ENCODE measurements at regions not wholly inside any gene's neighbourhood (a gene's known extent, or its start where the extent isn't known, plus 50 kb on each side); places are given as distances from the start of the nearest gene placed in this dataset.
"Not testable (repeated sequence)": the region's sequence is repeated elsewhere in the genome, so short reads cannot be mapped to it uniquely, and the experiment has no call there.

DNA sequence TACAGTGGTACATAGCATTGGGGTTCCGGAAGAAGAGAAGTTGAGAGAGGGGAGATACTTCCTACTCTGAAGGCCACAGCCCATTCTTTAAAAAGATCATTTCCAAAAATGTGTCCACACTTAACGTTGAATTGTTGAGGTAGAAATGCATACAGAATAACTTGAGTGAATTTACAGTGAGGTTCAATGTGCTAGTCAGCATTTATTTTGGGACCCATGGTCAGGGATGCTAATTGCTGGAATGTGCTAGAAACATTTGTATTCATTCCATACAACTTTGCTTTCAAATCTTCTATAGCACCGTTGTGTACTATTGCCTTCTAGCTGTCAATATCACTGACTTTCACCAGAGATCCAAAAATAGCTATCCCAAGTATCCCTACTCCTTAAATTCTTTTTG, 325.9 kb downstream of the SATB2 start:
- no peak for DNase-seq (ENCODE audit: low read depth in 2 of 2)

DNA sequence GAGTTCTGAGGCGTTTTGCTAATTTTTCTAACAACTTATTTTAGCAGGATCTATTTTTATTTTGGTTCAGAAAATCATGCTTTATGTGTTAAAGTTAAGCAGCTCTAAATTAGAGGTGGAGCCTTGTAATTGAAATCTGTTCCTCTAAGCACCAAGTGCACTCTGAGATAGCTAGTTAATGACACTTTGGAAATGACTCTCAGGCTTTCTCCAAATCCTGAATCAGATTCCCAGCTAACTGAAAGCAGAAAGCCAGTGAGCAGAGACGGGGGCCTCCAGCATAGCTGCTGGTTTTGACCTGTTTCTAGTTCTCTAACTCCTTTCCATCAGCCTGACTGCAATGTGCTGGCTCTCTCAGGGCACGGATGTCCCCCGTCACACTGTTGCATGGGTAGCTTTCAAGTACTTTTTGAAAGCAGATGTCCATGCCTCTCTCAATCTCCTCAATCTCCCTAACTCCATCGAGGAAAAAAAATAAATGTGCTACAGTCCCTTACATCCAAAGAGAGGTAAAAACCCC, 326.5 kb downstream of the SATB2 start:
- no peak for DNase-seq (ENCODE audit: low read depth in 2 of 2)

DNA sequence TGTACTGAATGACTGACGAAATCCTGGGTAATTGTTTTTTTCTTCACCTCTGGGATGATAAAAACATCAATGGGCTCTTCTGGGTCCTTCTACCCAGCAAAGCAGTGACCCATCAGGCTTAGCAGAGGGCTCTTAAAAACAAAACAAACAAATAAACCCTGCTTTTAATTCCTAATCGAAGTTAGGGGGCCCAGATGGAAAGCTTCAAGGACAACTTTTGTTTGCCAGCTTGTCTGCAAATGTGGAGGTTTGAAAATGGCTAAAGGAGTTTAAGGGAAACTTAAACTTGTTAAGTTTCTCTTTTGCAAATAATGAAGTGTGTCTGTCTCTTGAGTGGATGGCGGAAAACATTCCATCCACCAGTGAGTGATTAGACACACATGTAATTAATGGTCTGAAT, 327.2 kb downstream of the SATB2 start:
- DNase-seq (ENCODE audit: low read depth in 2 of 2), result no peak

DNA sequence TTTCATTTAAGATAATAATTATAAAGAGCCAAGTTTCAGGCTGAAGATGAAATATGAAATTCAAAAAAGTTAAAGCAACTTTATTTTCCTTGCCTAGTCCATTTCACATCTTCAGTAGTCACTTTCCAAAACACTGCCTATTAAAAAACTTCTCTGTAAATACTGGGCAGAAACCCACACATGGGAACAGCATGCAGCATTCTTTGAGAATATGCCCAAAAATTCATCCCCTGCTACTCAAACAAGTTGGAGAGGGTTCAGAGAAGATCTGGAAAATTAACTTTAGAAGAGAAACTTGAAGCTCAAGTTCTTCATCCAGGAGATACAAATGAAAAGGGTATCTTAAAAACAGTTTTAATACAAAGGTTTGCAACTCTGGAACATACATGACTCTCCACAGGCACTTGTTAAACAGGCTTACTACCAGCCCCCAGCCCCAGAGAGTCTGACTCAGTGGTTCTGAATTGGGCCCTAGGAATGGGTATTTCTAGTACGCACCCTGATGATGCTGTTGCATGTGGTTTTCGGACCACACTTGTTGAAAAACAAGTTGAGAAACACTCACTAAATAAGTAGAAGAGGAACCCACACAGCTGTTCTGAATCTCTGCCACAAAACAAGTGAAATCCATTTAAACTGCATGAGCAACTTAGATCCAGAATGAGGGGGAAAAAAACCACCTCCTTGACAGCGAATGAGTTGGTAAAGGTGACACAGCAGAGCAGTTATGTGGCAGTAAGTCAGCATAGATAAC, 329.1 kb downstream of the SATB2 start:
- no peak for DNase-seq (ENCODE audit: low read depth in 2 of 2)

DNA sequence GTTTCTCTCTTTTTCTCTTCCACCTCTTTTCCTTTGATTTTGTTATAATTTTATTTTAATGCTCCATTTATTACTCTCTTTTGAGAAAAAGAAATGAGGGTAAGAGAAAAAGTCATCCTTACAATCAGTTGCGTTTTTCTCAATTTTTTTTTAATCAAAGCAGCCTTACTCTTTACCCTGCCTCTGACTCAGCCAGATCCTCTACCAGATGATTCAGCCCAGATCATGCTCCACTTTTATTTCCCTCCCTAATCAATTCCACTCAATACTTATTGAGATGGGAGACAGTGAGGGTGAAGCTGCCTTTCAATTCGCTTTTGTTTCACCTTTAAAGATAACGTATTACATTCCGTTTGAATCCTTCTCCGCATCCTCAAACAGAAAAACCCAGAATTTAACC, 337.9 kb downstream of the SATB2 start:
- DNase-seq (ENCODE audit: low read depth in 2 of 2), result no peak

DNA sequence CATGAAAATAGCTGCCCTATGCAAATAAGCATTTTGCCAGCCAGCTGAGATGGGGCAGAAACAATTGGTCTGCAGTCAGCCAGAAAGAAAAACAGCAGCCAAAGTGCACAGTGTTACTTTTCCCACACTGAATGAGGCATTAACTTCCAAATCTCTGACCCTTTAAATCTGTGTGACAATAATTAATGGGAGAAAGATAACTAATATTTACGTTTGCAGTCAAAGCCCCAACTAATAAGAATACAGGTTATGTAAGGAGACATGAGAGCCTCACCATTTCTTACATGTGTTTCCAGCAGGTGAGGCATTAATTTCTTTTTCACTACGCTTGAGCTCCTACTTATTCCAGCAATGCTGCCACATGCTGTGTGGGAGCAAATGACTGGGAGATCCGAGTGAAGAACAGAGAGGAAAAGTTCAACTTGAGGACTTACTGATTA, 339.0 kb downstream of the SATB2 start:
- DNase-seq (ENCODE audit: low read depth in 2 of 2), result no peak

DNA sequence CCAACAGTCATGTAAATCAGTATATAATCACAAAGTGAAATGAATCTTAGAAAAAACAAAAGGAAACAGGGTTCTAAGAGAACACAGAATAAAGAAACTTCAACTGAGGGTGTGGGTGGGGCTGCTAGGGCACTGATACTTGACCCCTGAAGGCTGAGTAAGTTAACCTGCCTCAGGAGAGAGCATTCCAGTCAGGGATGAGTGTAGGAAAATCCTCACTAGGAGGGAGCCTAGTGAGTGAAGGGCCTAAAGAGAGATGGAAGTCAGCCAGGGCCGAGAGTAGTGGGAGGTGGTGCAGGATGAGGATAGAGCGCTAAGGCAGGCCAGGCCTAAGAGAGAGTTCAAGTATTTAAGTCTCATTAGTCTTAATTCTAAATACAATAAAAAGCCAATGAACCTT, 342.6 kb downstream of the SATB2 start:
- no peak for DNase-seq (ENCODE audit: low read depth in 2 of 2)

DNA sequence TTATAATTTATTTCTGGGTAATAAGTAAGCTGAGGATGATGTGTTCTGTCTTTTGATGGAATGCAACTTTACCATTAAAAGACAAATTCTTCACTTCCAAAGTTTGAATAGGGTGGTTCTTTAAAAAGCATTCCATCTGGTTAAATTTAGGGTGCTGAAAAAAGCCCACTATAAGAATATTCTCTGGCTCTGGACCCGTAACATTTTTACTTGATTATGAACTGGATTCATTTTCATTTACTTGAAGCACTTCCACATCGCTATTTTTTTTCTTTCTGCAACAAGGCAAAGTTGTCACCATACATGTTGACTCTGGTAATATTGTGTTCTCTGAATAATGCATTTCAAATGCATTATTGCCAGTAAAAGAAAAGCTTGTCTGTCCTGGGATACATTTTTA, 344.6 kb downstream of the SATB2 start:
- DNase-seq (ENCODE audit: low read depth in 2 of 2), result no peak

DNA sequence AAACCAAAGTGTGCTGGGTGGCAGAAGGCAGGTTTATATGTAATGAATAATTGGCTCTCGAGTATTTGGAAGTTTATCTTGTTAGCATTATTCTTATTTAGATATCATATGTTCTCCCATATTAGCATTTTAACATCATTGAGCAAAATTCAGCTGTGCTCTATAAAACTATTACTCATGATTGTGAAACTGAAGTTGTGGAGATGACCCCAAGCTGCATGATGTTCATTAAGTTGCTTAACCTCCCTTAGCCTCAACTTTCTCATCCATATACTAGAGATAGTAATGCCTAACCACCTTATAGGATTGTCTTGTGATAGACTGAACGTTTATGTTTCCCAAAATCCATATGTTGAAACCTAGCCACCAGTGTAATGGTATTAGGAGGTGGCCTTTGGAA, 346.3 kb downstream of the SATB2 start:
- DNase-seq (ENCODE audit: low read depth in 2 of 2), result no peak

DNA sequence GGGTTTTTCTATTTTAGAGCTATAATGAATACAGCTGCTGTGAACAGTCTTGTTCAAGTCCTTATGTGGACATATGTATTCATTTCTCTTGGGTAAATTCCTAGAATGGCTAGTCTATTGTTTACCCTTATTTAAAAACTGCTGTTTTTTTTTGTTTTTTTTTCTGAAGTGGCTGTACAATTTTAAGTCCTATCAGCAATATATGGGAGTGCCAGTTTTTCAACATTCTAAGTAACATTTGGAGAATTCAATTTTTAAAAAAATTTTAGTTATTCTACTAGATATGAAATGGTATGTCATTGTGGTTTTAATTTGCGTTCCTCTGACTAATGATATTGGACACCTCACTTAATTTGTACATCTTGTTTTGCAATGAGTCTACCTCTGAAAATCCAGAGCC, 349.7 kb downstream of the SATB2 start:
- DNase-seq (ENCODE audit: low read depth in 2 of 2), result no peak

DNA sequence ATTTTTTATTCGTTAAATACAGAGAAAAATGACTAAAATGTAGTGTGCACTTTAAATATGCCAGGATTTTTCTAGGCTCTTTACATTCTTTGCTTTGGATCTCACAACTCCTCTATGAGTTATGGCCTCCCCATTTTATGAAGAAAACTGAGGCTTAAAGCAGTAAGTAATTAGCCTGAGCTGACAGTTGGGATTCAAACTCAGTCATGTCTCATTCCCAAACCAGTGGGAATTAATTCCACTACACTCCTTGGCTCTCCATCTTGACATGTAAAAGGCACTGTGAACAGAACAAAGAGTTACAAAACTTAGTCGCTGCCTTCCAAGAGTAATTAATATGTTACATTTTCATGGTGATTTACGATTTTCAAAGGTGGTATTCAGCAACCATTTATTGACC, 351.9 kb downstream of the SATB2 start:
- no peak for DNase-seq (ENCODE audit: low read depth in 2 of 2)

DNA sequence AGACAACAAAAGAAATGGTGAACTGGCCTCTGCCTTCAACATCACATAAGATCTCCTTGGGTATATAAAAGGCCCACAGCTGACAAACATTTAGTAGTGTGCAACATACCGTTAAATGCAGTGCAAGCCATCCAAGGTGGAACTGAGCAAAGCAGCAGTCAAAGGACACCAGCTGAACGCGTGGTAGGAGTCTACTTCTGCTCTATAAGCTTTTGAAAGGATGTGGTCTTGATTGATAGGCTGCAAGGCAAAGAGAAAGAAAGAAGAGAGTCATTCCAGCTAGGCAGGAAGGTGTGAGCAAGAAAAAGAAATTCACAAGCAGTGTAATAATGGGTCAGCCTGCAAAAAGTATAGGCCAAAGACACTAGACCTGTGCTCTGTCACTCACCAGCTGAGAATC, 356.3 kb downstream of the SATB2 start:
- no peak for DNase-seq (ENCODE audit: low read depth in 2 of 2)

DNA sequence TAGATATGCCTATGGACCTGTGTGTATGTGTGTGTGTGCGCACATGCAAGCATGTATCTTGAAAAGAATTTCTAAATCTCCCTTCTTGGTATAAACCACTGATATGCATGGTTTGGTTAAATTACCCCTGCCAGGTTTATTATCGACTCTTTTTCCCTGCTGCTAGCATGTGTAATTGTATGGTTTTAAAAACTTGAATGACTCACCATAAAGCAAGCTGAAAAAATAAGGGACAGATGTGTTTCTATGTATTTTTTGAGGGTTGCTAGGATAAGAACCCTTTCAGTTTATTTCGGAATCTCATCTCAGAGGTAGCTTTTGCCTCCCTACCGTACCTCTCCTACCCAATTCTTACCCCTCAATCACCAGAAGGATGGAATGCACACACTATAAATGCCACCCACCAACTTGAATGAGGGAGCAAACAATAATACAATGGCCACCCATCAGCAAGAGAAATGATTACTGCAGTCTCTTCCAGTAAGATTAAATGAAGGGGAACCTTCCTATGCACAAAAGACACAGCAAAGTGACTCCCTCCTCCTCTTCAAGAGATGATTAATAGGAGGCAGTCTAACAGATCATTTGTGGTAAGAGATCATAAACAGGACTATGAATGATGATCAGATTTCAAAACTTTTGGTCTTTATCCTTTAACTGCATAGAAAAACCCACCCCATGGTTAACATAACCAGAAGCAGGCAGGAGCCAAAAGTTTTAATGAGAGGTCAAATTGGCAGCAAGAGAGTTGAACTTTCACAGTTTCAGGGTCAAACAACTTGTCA, 357.2 kb downstream of the SATB2 start:
- no peak for DNase-seq (ENCODE audit: low read depth in 2 of 2)

DNA sequence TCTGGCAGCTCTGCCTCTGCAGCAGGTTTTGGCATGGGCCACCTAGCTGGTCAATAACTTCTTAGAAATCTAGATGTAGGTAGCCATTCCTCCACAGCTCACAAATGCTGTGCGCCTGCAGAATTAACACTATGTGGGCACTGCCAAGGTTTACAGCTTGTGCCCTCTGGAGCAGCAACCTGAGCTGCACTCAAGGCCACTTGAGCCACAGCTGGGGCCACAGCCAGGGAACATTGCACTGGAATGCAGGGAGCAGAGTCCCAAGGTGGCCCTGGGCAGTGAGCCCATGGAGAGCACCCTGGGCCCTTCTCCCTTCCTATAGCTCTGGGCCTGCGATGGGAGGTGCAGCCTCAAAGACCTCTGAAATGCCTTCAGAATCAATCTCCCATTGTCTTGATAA, 365.3 kb downstream of the SATB2 start:
- DNase-seq (ENCODE audit: low read depth in 2 of 2), result no peak

DNA sequence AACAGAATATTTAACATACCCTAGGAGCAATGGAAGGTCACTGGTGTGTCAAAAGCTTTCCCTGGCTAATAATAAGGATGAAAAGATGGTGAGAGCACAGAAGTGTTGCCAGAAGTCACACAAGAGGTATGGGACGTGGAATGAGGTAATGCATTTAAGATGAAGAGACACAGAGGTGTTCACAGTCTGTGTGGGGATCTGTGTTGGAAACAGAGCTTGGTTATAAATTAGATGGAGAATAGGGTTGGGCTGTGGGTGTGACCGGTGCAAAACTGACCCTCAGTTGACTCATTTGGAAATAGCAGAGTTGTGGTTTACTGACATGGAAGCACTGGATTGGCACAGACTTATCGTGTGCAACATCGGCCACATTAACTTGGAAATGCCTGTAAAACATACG, 372.5 kb downstream of the SATB2 start:
- no peak for DNase-seq (ENCODE audit: low read depth in 2 of 2)

DNA sequence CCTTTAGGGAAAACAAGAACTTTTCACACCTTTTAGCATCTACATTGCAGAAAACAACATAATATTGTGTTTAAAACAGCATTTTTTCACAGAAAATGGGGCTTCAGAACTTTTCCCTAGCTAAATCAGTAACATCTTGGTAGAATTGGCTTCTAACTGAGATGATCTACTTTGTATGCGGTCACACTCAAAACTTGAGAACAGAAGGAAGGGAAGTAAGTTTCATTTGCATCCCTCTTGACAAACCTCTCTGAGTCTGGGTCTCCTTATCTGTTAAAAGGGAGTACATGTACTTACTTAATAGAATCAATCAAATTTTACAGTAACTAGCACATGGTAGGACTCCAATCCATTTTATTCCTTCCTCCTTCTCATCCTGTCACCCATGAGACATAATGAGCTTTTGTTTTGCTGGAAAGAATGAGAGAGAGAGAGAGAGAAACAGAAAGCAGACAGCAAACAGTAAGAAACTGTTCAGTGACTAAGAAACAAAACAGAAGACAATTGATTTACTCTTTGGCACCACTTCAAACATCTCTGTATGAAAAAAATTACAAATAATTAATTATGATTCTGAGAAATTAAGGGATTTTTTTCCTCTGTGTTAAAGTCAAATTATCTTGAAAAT, 387.3 kb downstream of the SATB2 start:
- no peak for DNase-seq (ENCODE audit: low read depth in 2 of 2)

DNA sequence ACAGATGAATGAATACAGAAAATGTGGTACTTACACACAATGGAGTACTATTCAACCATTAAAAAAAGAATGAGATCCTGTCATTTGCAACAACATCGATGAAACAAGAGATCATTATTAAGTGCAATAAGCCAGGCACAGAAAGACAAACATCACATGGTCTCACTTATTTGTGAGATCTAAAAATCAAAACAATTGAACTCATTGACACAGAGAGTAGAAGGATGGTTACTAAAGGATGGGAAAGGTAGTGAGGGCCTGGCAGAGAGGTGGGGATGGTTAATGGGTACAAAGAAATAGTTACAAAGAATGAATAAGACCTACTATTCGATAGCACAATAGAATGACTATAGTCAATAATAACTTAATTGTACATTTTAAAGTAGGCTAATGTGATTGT, 393.5 kb downstream of the SATB2 start:
- no peak for DNase-seq (ENCODE audit: low read depth in 2 of 2)

DNA sequence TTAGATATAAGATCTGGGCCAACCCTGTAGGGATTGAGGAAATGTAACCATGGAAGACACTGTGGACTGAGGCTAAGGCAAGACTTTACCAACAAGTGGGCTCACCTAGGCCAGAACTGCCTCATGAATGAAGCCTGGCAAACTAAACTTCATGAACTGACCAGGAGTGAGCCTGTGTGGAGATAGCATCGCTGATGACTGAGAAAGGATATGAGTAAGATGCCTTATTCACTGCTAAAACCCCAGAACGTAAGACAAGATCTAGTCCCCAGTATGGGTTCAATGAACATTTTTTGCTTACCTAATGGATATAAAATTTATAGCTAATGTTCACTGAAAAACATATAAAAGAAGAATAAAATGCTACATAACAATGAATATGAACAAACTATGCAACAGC, 399.8 kb downstream of the SATB2 start:
- no peak for DNase-seq (ENCODE audit: low read depth in 2 of 2)

DNA sequence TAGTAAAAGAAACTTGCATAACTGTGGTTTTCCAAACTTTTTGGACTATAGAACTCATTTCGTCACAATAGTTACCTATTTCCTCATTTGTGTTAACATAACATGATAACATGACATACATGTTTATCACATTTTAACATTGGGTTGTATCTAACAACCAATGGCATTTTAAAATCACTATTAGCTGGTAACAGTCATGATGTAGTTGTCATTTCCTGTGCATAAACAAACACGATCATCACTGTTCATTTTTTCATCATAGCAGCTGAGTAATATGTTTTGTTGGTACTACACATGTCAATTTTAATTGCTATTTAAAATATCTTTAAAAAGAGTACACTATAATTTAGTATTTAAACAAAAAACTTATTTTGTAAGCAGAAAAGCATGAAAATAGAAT, 402.4 kb downstream of the SATB2 start:
- no peak for DNase-seq (ENCODE audit: low read depth in 2 of 2)

DNA sequence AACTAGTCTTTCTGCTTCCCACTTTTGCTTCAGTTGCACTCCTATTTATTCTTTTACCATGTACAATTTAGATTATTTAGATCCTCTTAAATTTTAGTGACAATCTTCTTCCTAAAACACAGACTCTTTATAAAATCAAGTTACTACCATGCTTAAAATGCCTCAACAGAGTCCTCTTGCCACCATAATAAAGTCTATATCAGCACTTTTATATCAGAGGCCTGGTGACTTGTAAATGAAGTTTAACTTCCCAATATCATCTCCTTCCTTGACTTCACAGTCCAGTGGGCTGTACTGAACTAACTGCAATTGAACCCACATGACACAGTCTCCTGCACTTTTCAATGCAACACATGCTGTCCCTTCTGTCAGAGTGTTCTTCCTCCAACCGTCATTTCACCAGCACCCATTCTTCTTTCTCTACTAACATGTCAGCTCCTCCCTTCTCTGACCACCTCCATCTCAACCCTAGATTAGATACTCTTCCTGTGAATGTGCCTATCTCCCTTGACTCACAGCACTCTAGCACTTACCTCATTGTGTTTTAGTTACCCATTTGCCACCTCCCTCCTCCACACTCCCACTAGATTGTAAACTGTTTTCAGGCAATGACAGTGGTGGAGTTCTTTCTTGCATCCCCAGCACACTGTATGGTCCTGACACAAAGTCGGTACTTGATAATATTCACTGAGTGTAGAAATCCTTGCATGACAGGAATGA, 414.9 kb downstream of the SATB2 start:
- no peak for DNase-seq (ENCODE audit: low read depth in 2 of 2)

DNA sequence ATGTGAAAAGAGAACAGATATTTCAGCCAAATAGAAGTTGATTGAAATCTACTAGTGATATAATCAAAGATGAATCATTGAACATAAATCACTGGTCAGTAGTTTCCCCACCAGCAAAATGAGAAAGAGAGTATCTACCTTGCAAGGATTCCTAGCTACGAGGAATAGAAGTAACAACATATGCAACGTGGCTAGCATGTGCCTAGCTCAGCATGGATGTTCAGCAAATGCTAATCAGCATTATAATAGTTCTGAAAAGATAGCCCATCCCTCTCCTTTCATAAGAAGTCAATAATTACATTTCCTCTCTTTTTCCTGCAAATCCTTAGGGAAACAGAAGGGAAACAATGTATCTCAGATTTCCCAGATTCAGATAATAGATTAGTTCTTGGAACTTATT, 417.2 kb downstream of the SATB2 start:
- no peak for DNase-seq (ENCODE audit: low read depth in 2 of 2)

DNA sequence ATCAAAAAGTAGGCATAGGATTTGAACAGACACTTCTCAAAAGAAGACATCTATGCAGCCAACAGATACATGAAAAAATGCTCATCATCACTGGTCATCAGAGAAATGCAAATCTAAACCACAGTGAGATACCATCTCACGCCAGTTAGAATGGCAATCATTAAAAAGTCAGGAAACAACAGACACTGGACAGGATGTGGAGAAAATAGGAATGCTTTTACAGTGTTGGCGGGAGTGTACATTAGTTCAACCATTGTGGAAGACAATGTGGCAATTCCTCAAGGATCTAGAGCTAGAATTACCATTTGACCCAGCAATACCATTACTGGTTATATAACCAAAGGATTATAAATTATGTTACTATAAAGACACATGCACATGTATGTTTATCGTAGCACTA, 424.0 kb downstream of the SATB2 start:
- DNase-seq (ENCODE audit: low read depth in 2 of 2), result not testable (repeated sequence)
